Activated CD8-positive, alpha-beta memory T cell treated with anti-CD3 and anti-CD28 coated beads, Interleukin-2, amount 10 ng/mL, durations not matched to agents 7 days and 5 days (primary cell): ENCODE measurements at regions not wholly inside any gene's neighbourhood (a gene's known extent, or its start where the extent isn't known, plus 50 kb on each side); places are given as distances from the start of the nearest gene placed in this dataset.

Source experiments
- ATAC-seq: fragments of 150-1000 bp; cut with Tn5 transposase; one replicate; pipeline ENCODE4 v1.10.0; 2021; ENCODE audit warnings: moderate library complexity
- CTCF ChIA-PET: fragments of 350-600 bp; sonication (Branson Sonifier 250); formaldehyde crosslinking; loops from one replicate; lab custom pipeline; 2021; ENCODE audit warnings: antibody characterized with exemption; lab: Charles Lee
- DNase-seq: peaks from one replicate; pipeline ENCODE4 v3.0.0-alpha.2; 2020
- H3K27ac Mint-ChIP-seq: one replicate; pipeline ENCODE4 v1.8.0; 2021; ENCODE audit warnings: mild to moderate bottlenecking, mixed read lengths
- H3K27me3 Mint-ChIP-seq: one replicate; pipeline ENCODE4 v1.8.0; 2021; ENCODE audit warnings: mixed read lengths
- H3K36me3 Mint-ChIP-seq: one replicate; pipeline ENCODE4 v1.8.0; 2021; ENCODE audit warnings: mild to moderate bottlenecking, mixed read lengths
- H3K4me1 Mint-ChIP-seq: one replicate; pipeline ENCODE4 v1.8.0; 2021; ENCODE audit warnings: mixed read lengths
- H3K4me3 Mint-ChIP-seq: one replicate; pipeline ENCODE4 v1.8.0; 2021; ENCODE audit warnings: mild to moderate bottlenecking, moderate library complexity, mixed read lengths
- H3K9me3 Mint-ChIP-seq: one replicate; pipeline ENCODE4 v1.8.0; 2022; ENCODE audit warnings: low read depth, mixed read lengths

DNA sequence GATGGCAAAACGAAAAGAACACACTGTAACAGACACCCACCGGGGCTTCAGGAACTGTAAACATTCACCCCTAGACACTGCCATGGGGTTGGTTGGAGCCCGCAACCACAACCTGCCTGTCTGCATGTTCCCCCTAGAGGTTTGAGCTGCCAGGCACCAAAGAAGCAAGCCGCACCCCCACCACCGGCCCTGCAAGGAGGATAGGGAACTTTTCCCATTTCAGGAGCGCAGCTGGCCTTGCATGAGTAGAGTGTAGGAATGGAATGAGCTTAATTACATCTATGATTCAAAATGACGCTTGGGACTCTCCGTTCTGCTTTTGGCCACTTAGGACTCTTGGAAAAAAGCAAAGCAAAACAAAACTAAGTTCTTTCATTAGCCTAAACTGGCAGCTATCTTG is 243.6 kb upstream of the CTSO start:
- H3K4me3 Mint-ChIP-seq = no peak overlapping the region
- no peaks in the 10 kb centered on the region for H3K27me3 Mint-ChIP-seq
- H3K4me1 Mint-ChIP-seq = no peaks in the 10 kb centered on the region
- CTCF ChIA-PET = no interaction called here
- ATAC-seq (no peak), DNase-seq (no peak)
- H3K9me3 Mint-ChIP-seq = peaks cover 2% of the 10 kb centered on the region
- no peaks in the 10 kb centered on the region for H3K36me3 Mint-ChIP-seq
- H3K27ac Mint-ChIP-seq = no peak overlapping the region

- Mint-ChIP-seq H3K27me3 (no peaks in the 10 kb centered on the region), H3K9me3 (peaks cover 2% of the 10 kb centered on the region), H3K36me3 (no peaks in the 10 kb centered on the region), H3K4me1 (no peaks in the 10 kb centered on the region), H3K4me3 (no peak overlapping the region), H3K27ac (no peak overlapping the region)
- ATAC-seq = no peak
- CTCF ChIA-PET = no interaction called here
- DNase-seq = no peak
Measured at GRCh38 chr4:156196722-156197121, 243.1 kb upstream of the CTSO start.

DNA sequence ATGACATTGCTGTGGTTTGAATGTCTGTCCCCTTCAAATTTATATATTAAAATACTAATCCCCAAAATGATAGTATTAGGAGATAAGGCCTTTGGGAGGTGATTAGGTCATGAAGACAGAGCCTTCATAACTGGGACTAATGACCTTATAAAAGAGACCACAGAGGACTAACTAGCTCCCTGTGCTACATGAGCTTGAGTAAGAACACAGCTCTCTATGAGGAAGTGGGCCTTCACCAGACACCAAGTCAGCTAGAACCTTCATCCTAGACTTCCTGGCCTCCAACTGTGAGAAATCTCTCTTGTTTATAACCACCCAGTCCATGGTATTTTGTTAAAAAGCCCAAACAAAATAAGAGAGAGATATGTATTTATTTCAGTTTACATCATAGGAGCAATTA is 242.2 kb upstream of the CTSO start:
- Mint-ChIP-seq H3K4me3 (no peak overlapping the region), H3K36me3 (no peaks in the 10 kb centered on the region), H3K4me1 (no peaks in the 10 kb centered on the region), H3K9me3 (peaks cover 2% of the 10 kb centered on the region), H3K27ac (no peak overlapping the region), H3K27me3 (no peaks in the 10 kb centered on the region)
- no peak for ATAC-seq
- CTCF ChIA-PET = no interaction called here
- no peak for DNase-seq

GRCh38 chr4:156194896-156195295 is 241.2 kb upstream of the CTSO start:
- DNase-seq (no peak), ATAC-seq (no peak)
- H3K9me3 Mint-ChIP-seq = peaks cover 2% of the 10 kb centered on the region
- CTCF ChIA-PET = no interaction called here
- no peaks in the 10 kb centered on the region for H3K4me1 Mint-ChIP-seq
- H3K36me3 Mint-ChIP-seq = no peaks in the 10 kb centered on the region
- no peak overlapping the region for H3K4me3 Mint-ChIP-seq
- no peaks in the 10 kb centered on the region for H3K27me3 Mint-ChIP-seq
- no peak overlapping the region for H3K27ac Mint-ChIP-seq

- no peak overlapping the region for H3K4me3 Mint-ChIP-seq
- no peaks in the 10 kb centered on the region for H3K4me1 Mint-ChIP-seq
- H3K27ac Mint-ChIP-seq = no peak overlapping the region
- peaks cover 2% of the 10 kb centered on the region for H3K9me3 Mint-ChIP-seq
- ATAC-seq (no peak), DNase-seq (no peak)
- no peaks in the 10 kb centered on the region for H3K36me3 Mint-ChIP-seq
- CTCF ChIA-PET = no interaction called here
- H3K27me3 Mint-ChIP-seq = no peaks in the 10 kb centered on the region
Measured at GRCh38 chr4:156193800-156194199, 240.1 kb upstream of the CTSO start.

- H3K4me1 Mint-ChIP-seq = no peaks in the 10 kb centered on the region
- no peaks in the 10 kb centered on the region for H3K36me3 Mint-ChIP-seq
- ATAC-seq (no peak), DNase-seq (no peak)
- no peaks in the 10 kb centered on the region for H3K27me3 Mint-ChIP-seq
- H3K4me3 Mint-ChIP-seq = no peak overlapping the region
- H3K9me3 Mint-ChIP-seq = no peaks in the 10 kb centered on the region
- no peak overlapping the region for H3K27ac Mint-ChIP-seq
- CTCF ChIA-PET = no interaction called here
Measured at GRCh38 chr4:156193106-156193505, 239.4 kb upstream of the CTSO start.

- Mint-ChIP-seq H3K4me1 (no peaks in the 10 kb centered on the region), H3K36me3 (no peaks in the 10 kb centered on the region), H3K27ac (no peak overlapping the region), H3K9me3 (no peaks in the 10 kb centered on the region), H3K27me3 (no peaks in the 10 kb centered on the region), H3K4me3 (no peak overlapping the region)
- ATAC-seq (no peak), DNase-seq (no peak)
- CTCF ChIA-PET = no interaction called here
Measured at GRCh38 chr4:156192033-156192432, 238.4 kb upstream of the CTSO start.

- CTCF ChIA-PET = no interaction called here
- DNase-seq (no peak), ATAC-seq (no peak)
- H3K4me3 Mint-ChIP-seq = no peak overlapping the region
- H3K27ac Mint-ChIP-seq = no peak overlapping the region
- no peaks in the 10 kb centered on the region for H3K27me3 Mint-ChIP-seq
- H3K4me1 Mint-ChIP-seq = no peaks in the 10 kb centered on the region
- H3K36me3 Mint-ChIP-seq = no peaks in the 10 kb centered on the region
- H3K9me3 Mint-ChIP-seq = no peaks in the 10 kb centered on the region
Measured at GRCh38 chr4:156191044-156191781, 237.5 kb upstream of the CTSO start.

DNA sequence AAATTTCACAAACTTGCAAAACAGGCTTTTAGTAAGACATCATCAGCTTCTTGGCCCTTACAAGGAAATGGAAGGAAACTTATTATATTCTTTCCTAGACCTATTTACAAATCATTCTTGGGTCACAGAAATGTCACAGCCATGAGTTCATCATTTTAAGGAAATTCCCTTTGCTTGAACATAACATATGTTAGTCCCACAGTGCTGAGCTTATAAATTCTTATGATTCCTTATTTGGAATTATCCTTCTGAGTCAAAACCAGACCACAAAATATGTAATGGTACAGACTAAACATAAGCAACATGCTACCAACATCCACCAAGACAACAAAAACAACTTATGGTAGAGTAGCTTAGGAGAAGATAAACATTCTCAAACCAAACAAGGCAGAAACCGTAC is 236.9 kb upstream of the CTSO start:
- Mint-ChIP-seq H3K9me3 (no peaks in the 10 kb centered on the region), H3K27ac (no peak overlapping the region), H3K27me3 (no peaks in the 10 kb centered on the region), H3K4me1 (no peaks in the 10 kb centered on the region), H3K4me3 (no peak overlapping the region), H3K36me3 (no peaks in the 10 kb centered on the region)
- DNase-seq (no peak), ATAC-seq (no peak)
- CTCF ChIA-PET = no interaction called here

GRCh38 chr4:156188596-156188995 is 234.9 kb upstream of the CTSO start:
- Mint-ChIP-seq H3K36me3 (no peaks in the 10 kb centered on the region), H3K9me3 (no peaks in the 10 kb centered on the region), H3K27me3 (no peaks in the 10 kb centered on the region), H3K4me3 (no peak overlapping the region), H3K4me1 (no peaks in the 10 kb centered on the region), H3K27ac (no peak overlapping the region)
- CTCF ChIA-PET = no interaction called here
- DNase-seq = no peak
- ATAC-seq = no peak

DNA sequence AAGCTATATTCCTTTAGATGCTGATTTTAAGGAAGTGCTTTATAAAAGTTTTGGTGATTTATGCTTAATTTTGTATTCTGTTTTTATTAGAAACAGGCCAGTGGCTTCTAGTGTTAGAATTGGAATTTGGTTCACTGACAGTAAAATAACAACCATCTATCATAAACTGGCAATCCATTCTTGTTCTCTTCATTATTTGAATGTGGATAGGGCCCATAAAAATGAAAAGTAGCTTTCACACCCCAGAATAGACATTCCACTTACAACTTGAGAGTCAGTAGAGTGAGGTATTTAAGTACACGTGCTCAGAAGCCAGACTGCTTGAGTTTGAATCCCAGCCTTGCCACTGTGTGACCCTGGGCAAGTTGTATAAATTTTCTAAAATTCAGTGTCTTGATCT is 232.4 kb upstream of the CTSO start:
- no peaks in the 10 kb centered on the region for H3K4me1 Mint-ChIP-seq
- no peak for DNase-seq
- H3K27me3 Mint-ChIP-seq = no peaks in the 10 kb centered on the region
- no peak for ATAC-seq
- no peaks in the 10 kb centered on the region for H3K9me3 Mint-ChIP-seq
- CTCF ChIA-PET = no interaction called here
- no peaks in the 10 kb centered on the region for H3K36me3 Mint-ChIP-seq
- H3K4me3 Mint-ChIP-seq = no peak overlapping the region
- H3K27ac Mint-ChIP-seq = no peak overlapping the region

DNA sequence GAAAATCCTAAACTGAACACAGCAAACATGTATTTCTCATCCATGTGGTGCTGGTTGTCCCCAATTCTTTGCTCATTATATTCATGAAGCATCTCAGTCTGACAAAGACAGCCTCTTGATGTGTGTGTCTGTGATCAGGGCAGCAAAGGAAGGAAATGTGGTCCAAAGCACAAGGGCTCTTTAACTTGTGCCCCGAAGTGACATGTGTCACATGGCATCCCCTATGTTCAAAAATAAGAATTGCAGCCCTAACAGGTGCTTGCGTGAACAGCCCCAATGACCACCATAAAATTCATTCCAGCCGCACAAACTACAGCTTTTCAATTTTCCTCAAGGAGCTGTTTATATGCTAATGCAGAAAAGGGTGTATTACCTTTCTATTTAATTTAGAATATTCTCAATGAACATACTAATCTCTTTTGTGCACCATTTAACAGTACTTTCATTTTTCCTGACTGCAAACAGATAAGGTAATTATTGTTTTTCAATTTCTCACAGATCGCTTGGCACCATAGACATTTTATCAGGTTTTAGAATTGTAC is 231.9 kb upstream of the CTSO start:
- H3K36me3 Mint-ChIP-seq = no peaks in the 10 kb centered on the region
- no peak overlapping the region for H3K4me3 Mint-ChIP-seq
- H3K27me3 Mint-ChIP-seq = no peaks in the 10 kb centered on the region
- CTCF ChIA-PET = no interaction called here
- no peak overlapping the region for H3K27ac Mint-ChIP-seq
- ATAC-seq (no peak), DNase-seq (no peak)
- no peaks in the 10 kb centered on the region for H3K9me3 Mint-ChIP-seq
- H3K4me1 Mint-ChIP-seq = no peaks in the 10 kb centered on the region

- no peaks in the 10 kb centered on the region for H3K36me3 Mint-ChIP-seq
- no peaks in the 10 kb centered on the region for H3K4me1 Mint-ChIP-seq
- no peaks in the 10 kb centered on the region for H3K27me3 Mint-ChIP-seq
- CTCF ChIA-PET = no interaction called here
- ATAC-seq (no peak), DNase-seq (no peak)
- no peak overlapping the region for H3K27ac Mint-ChIP-seq
- H3K4me3 Mint-ChIP-seq = no peak overlapping the region
- no peaks in the 10 kb centered on the region for H3K9me3 Mint-ChIP-seq
Measured at GRCh38 chr4:156182269-156182668, 228.6 kb upstream of the CTSO start.

GRCh38 chr4:156177941-156178340 is 224.3 kb upstream of the CTSO start:
- no peak for ATAC-seq
- Mint-ChIP-seq H3K4me3 (no peak overlapping the region), H3K27me3 (no peaks in the 10 kb centered on the region), H3K27ac (no peak overlapping the region), H3K9me3 (no peaks in the 10 kb centered on the region), H3K36me3 (no peaks in the 10 kb centered on the region), H3K4me1 (no peaks in the 10 kb centered on the region)
- no peak for DNase-seq
- CTCF ChIA-PET = no interaction called here
